A549 (cell line): ENCODE measurements at regions not wholly inside any gene's neighbourhood (a gene's known extent, or its start where the extent isn't known, plus 50 kb on each side); places are given as distances from the start of the nearest gene placed in this dataset.

Experiments
- ATAC-seq, 2 experiments: fragments of 200-7000 bp in 1 of 2; fragments of >200 bp in 1 of 2; cut with Nextera tagmentation in 1 of 2; cut with Tn5 transposase in 1 of 2; 3 replicates each; pipeline versions ENCODE4 v1.8.0 to v1.9.1; 2018 to 2020; ENCODE audit warnings: mild to moderate bottlenecking in 1 of 2, moderate library complexity in 1 of 2
- CTCF ChIA-PET: fragments of 300-600 bp; sonication (Branson Sonifier 250); formaldehyde crosslinking; extraction: SDS; loops from one replicate; lab custom pipeline; 2021; ENCODE audit warnings: antibody characterized with exemption, inconsistent platforms; lab: Yijun Ruan, JAX
- POLR2A ChIA-PET: fragments of 350-600 bp; formaldehyde crosslinking; extraction: SDS; loops from one replicate; lab custom pipeline; 2021; ENCODE audit warnings: antibody characterized with exemption, inconsistent platforms; lab: Yijun Ruan, JAX
- DNase-seq, 2 experiments: peaks; one replicate each; pipeline versions ENCODE4 v3.0.0 to v3.0.0-alpha.2; 2011 to 2016; ENCODE audit warnings: low read depth in 1 of 2, low spot score in 1 of 2
- FAIRE-seq: peaks from 2 replicates; lab custom pipeline; 2011; peaks lifted over from hg19 to GRCh38; lab: Jason Lieb, UNC
- H3K27ac ChIP-seq, 2 experiments: fragments of >200 bp; sonication (Bioruptor Twin); formaldehyde crosslinking; 3 replicates each; pipeline ENCODE4 v1.5.1; 2016 to 2017
- H3K4me1 ChIP-seq: fragments of >200 bp; sonication (Bioruptor Twin); formaldehyde crosslinking; 3 replicates; pipeline ENCODE4 v1.6.1; 2016
- H3K4me2 ChIP-seq: fragments of >200 bp; sonication (Bioruptor Twin); formaldehyde crosslinking; 3 replicates; pipeline ENCODE4 v1.6.1; 2016
- H3K4me3 ChIP-seq: fragments of >200 bp; sonication (Bioruptor Twin); formaldehyde crosslinking; 3 replicates; pipeline ENCODE4 v1.5.1; 2016
- H3K9me3 ChIP-seq: fragments of >200 bp; sonication (Bioruptor Twin); formaldehyde crosslinking; 3 replicates; pipeline ENCODE4 v1.6.1; 2016
- BCL3 ChIP-seq: fragments of >200 bp; sonication (Bioruptor Twin); formaldehyde crosslinking; IDR thresholded peaks from 3 replicates; pipeline ENCODE4 v1.6.1; 2016
- CHD4 ChIP-seq: fragments of 200-600 bp; sonication (generic); IDR thresholded peaks from 2 replicates; pipeline ENCODE4 v1.6.1; 2016; ENCODE audit warnings: antibody characterized with exemption, mild to moderate bottlenecking, borderline replicate concordance
- CTCF ChIP-seq: fragments of >200 bp; sonication (Bioruptor Twin); formaldehyde crosslinking; IDR thresholded peaks from 3 replicates; pipeline ENCODE4 v1.5.1; 2016
- EHMT2 ChIP-seq: fragments of 200-600 bp; sonication (generic); IDR thresholded peaks from 2 replicates; pipeline ENCODE4 v1.6.1; 2016; ENCODE audit warnings: antibody characterized with exemption, low read depth, mild to moderate bottlenecking, moderate library complexity
- ELK1 ChIP-seq: fragments of 150-350 bp; IDR thresholded peaks from 2 replicates; pipeline ENCODE4 v1.6.1; 2014; ENCODE audit warnings: low read depth, mild to moderate bottlenecking, low read length
- HES2 ChIP-seq: fragments of >200 bp; sonication (Bioruptor Twin); formaldehyde crosslinking; IDR thresholded peaks from 2 replicates; pipeline ENCODE4 v1.6.1; 2016
- HOXB13 ChIP-seq: fragments of 250-450 bp; sonication (Bioruptor Pico); IDR thresholded peaks from 2 replicates; pipeline ENCODE4 v1.5.0; 2020; ENCODE audit warnings: low read depth, mild to moderate bottlenecking, moderate library complexity
- JUNB ChIP-seq: fragments of >200 bp; sonication (Bioruptor Twin); formaldehyde crosslinking; IDR thresholded peaks from 2 replicates; pipeline ENCODE4 v1.6.1; 2016
- KDM1A ChIP-seq: fragments of 200-600 bp; sonication (generic); IDR thresholded peaks from 2 replicates; pipeline ENCODE4 v1.6.1; 2016; ENCODE audit warnings: low read depth, mild to moderate bottlenecking
- KDM5A ChIP-seq: fragments of 200-600 bp; sonication (generic); IDR thresholded peaks from 2 replicates; pipeline ENCODE4 v1.6.1; 2016; ENCODE audit warnings: antibody characterized with exemption, mild to moderate bottlenecking
- MAX ChIP-seq: IDR thresholded peaks from 2 replicates; pipeline ENCODE4 v1.6.1; 2012
- NR3C1 ChIP-seq: fragments of >200 bp; sonication (Bioruptor Twin); formaldehyde crosslinking; IDR thresholded peaks from 3 replicates; pipeline ENCODE4 v1.6.1; 2017
- POLR2A ChIP-seq: IDR thresholded peaks from 2 replicates; pipeline ENCODE4 v1.6.1; 2012; ENCODE audit warnings: mild to moderate bottlenecking, low read length
- POLR2AphosphoS2 ChIP-seq: conservative IDR thresholded peaks from 2 replicates; pipeline ENCODE4 v1.6.1; 2012; ENCODE audit warnings: low read length, improper control_type of control experiment, inconsistent platforms
- RAD21 ChIP-seq, 2 experiments: fragments of >200 bp in 1 of 2; sonication (Bioruptor Twin) in 1 of 2; formaldehyde crosslinking in 1 of 2; IDR thresholded peaks in 1 of 2; conservative IDR thresholded peaks in 1 of 2; 2 replicates in 1 of 2; 3 replicates in 1 of 2; pipeline ENCODE4 v1.6.1; 2012 to 2018; ENCODE audit warnings: inconsistent platforms in 1 of 2
- REST ChIP-seq: fragments of 200-600 bp; sonication (generic); IDR thresholded peaks from 2 replicates; pipeline ENCODE4 v1.6.1; 2016; ENCODE audit warnings: antibody characterized with exemption, mild to moderate bottlenecking, moderate library complexity
- RFX5 ChIP-seq: fragments of 450-650 bp; IDR thresholded peaks from 2 replicates; pipeline ENCODE4 v1.7.1; 2014; ENCODE audit warnings: antibody characterized with exemption, mild to moderate bottlenecking, moderate library complexity
- RNF2 ChIP-seq: fragments of 200-600 bp; sonication (generic); IDR thresholded peaks from 2 replicates; pipeline ENCODE4 v1.6.1; 2016; ENCODE audit warnings: low read depth, mild to moderate bottlenecking, antibody characterized with exemption, moderate library complexity, borderline replicate concordance
- SMC3 ChIP-seq: fragments of >200 bp; sonication (Bioruptor Twin); formaldehyde crosslinking; IDR thresholded peaks from 3 replicates; pipeline ENCODE4 v1.6.1; 2018; ENCODE audit warnings: inconsistent platforms
- TP53 ChIP-seq: fragments of 250-450 bp; sonication (Bioruptor Pico); IDR thresholded peaks from 2 replicates; pipeline ENCODE4 v1.5.0; 2021; ENCODE audit warnings: mild to moderate bottlenecking, moderate library complexity
- USF2 ChIP-seq: fragments of 450-650 bp; IDR thresholded peaks from 2 replicates; pipeline ENCODE4 v1.6.1; 2014; ENCODE audit warnings: antibody characterized with exemption
- ZC3H11A ChIP-seq: fragments of 450-650 bp; IDR thresholded peaks from 2 replicates; pipeline ENCODE4 v1.6.1; 2014; ENCODE audit warnings: antibody characterized with exemption, mild to moderate bottlenecking
- ZSCAN20 ChIP-seq: fragments of 250-450 bp; sonication (Bioruptor Pico); IDR thresholded peaks from 2 replicates; pipeline ENCODE4 v1.8.0; 2022; ENCODE audit warnings: mild to moderate bottlenecking, moderate library complexity
- WGBS: methylation state at CpG from one replicate; pipeline ENCODE4 v1.1.6; 2017; ENCODE audit errors: missing lambda C conversion rate; 5-methylcytosine and 5-hydroxymethylcytosine counted together

GRCh38 chr15:62647843-62648505, 394.6 kb upstream of the TPM1 start:
- Histone ChIP-seq H3K27ac (peak overlapping the region in 1 of 2 experiments; percentile 59; a peak in 3 of 6 replicates), H3K4me2 (peak overlapping the region; percentile 48), H3K4me3 (no peak overlapping the region), H3K4me1 (peaks cover 13% of the 10 kb centered on the region), H3K9me3 (no peaks in the 10 kb centered on the region)
- 80% methylated on average over 7 of the region's 7 CpGs for WGBS
- ChIA-PET CTCF (interaction anchor here (0.5 to 2.9 kb wide), 2 partner anchors 23 to 260 kb away, joined by 3 to 10 read pairs; no protein-coding TSS in a partner anchor), POLR2A (interaction anchor here (0.6 to 1.0 kb wide), 4 partner anchors 41 to 757 kb away, joined by 3 to 6 read pairs (median 4); partner anchors contain the start of gene TLN2)
- FAIRE-seq (no peak), ATAC-seq (no peak), DNase-seq (no peak)
- TF ChIP-seq JUNB = no peak
- TF ChIP-seq HES2 = no peak
- TF ChIP-seq KDM1A = no peak
- no peak for TF ChIP-seq TP53 (CRISPR knock-in tag)
- TF ChIP-seq BCL3 = no peak
- no peak for TF ChIP-seq ELK1

GRCh38 chr15:62648954-62649353, 393.6 kb upstream of the TPM1 start:
- peaks cover 2% of the 10 kb centered on the region; the same call in 1 of the 3 replicates for H3K9me3 ChIP-seq
- POLR2A ChIA-PET = interaction anchor here (0.7 kb wide), 1 partner anchor 756 kb away, joined by 5 read pairs; no protein-coding TSS in a partner anchor
- no peak overlapping the region for H3K4me2 ChIP-seq
- H3K4me3 ChIP-seq = no peak overlapping the region
- FAIRE-seq (peak; percentile 39), ATAC-seq (peak in 1 of 2 experiments; percentile 66; a peak in 3 of 6 replicates), DNase-seq (peak in 1 of 2 experiments; percentile 53)
- CTCF ChIA-PET = interaction anchor here (0.6 to 1.9 kb wide), 3 partner anchors 9 to 72 kb away, joined by 4 to 7 read pairs (median 4); no protein-coding TSS in a partner anchor
- H3K4me1 ChIP-seq = peaks cover 13% of the 10 kb centered on the region
- WGBS = 73% methylated on average over 6 of the region's 6 CpGs
- H3K27ac ChIP-seq = no peak overlapping the region
- TF ChIP-seq HOXB13 (CRISPR knock-in tag) (no peak), SMC3 (peak; percentile 56), RNF2 (no peak), CTCF (peak; percentile 51), ZC3H11A (no peak), POLR2AphosphoS2 (no peak), RFX5 (no peak), EHMT2 (no peak), REST (no peak), NR3C1 (no peak), ZSCAN20 (CRISPR knock-in tag) (no peak), MAX (no peak), BCL3 (no peak), CHD4 (no peak), USF2 (no peak), ELK1 (no peak), RAD21 (conservative IDR thresholded peaks at IDR 0.05 in 1 of 2, IDR thresholded peaks at IDR 0.05 in 1 of 2) (peak; percentile 57 to 62), KDM5A (no peak), POLR2A (no peak)
